Liver (tissue), 8 donors: ENCODE measurements at regions not wholly inside any gene's neighbourhood (a gene's known extent, or its start where the extent isn't known, plus 50 kb on each side); places are given as distances from the start of the nearest gene placed in this dataset.

Experiments
- DNase-seq: peaks from one replicate; pipeline ENCODE4 v3.0.0-alpha.2; 2017; ENCODE audit warnings: low spot score
- H3K27ac ChIP-seq, 2 donors: one replicate each; pipeline ENCODE4 v1.7.0; 2013; ENCODE audit warnings: inconsistent platforms in 2 of 2, low read length in 2 of 2, control low read depth in 1 of 2, low read depth in 1 of 2, mild to moderate bottlenecking in 1 of 2
- H3K27me3 ChIP-seq, 4 donors: one replicate each; pipeline versions ENCODE4 v1.6.1 to v1.7.0; 2013; ENCODE audit warnings: low read length in 3 of 4, inconsistent platforms in 1 of 4, mild to moderate bottlenecking in 1 of 4, moderate library complexity in 1 of 4; ENCODE audit not compliant: control insufficient read depth in 4 of 4, insufficient read depth in 4 of 4
- H3K36me3 ChIP-seq, 4 donors: one replicate each; pipeline versions ENCODE4 v1.6.1 to v1.7.0; 2013; ENCODE audit warnings: low read length in 3 of 4, mild to moderate bottlenecking in 3 of 4, low read depth in 1 of 4, moderate library complexity in 1 of 4; ENCODE audit not compliant: control insufficient read depth in 4 of 4, insufficient read depth in 3 of 4
- H3K4me1 ChIP-seq, 4 donors: one replicate each; pipeline versions ENCODE4 v1.6.1 to v1.7.0; 2013; ENCODE audit warnings: low read length in 3 of 4, mild to moderate bottlenecking in 3 of 4, moderate library complexity in 1 of 4; ENCODE audit not compliant: control insufficient read depth in 4 of 4, insufficient read depth in 4 of 4
- H3K4me3 ChIP-seq, 3 donors: one replicate each; pipeline versions ENCODE4 v1.6.1 to v1.7.0; 2013; ENCODE audit warnings: low read length in 3 of 3, control low read depth in 1 of 3, low read depth in 1 of 3, mild to moderate bottlenecking in 1 of 3
- H3K9ac ChIP-seq, 2 donors: one replicate each; pipeline ENCODE4 v1.7.0; 2013; ENCODE audit warnings: low read length in 2 of 2, mild to moderate bottlenecking in 2 of 2, moderate library complexity in 2 of 2, control low read depth in 1 of 2, low read depth in 1 of 2
- H3K9me3 ChIP-seq, 4 donors: one replicate each; pipeline versions ENCODE4 v1.6.1 to v1.7.0; 2013; ENCODE audit warnings: low read length in 3 of 4; ENCODE audit not compliant: control insufficient read depth in 4 of 4
- EGR1 ChIP-seq, 2 donors: IDR thresholded peaks; 2 replicates each; pipeline ENCODE4 v1.6.1; 2016 to 2018; ENCODE audit warnings: antibody characterized with exemption in 2 of 2, low read depth in 2 of 2
- FOXA1 ChIP-seq: IDR thresholded peaks from 2 replicates; pipeline ENCODE4 v1.6.1; 2016; ENCODE audit warnings: antibody characterized with exemption
- FOXA2 ChIP-seq: IDR thresholded peaks from 2 replicates; pipeline ENCODE4 v1.6.1; 2016; ENCODE audit warnings: antibody characterized with exemption
- HNF4A ChIP-seq, 2 donors: conservative IDR thresholded peaks; 2 replicates each; pipeline ENCODE4 v1.6.1; 2016; ENCODE audit warnings: antibody characterized with exemption in 2 of 2, mild to moderate bottlenecking in 2 of 2
- HNF4G ChIP-seq: IDR thresholded peaks from 2 replicates; pipeline ENCODE4 v1.6.1; 2016; ENCODE audit warnings: antibody characterized with exemption
- JUND ChIP-seq, 2 donors: IDR thresholded peaks; 2 replicates each; pipeline ENCODE4 v1.6.1; 2016; ENCODE audit warnings: antibody characterized with exemption in 2 of 2
- NR2F2 ChIP-seq: IDR thresholded peaks from 2 replicates; pipeline ENCODE4 v1.6.1; 2016; ENCODE audit warnings: antibody characterized with exemption
- RAD21 ChIP-seq, 2 donors: IDR thresholded peaks; 2 replicates each; pipeline ENCODE4 v1.6.1; 2016; ENCODE audit warnings: antibody characterized with exemption in 2 of 2, mild to moderate bottlenecking in 2 of 2
- RXRA ChIP-seq, 2 donors: IDR thresholded peaks; 2 replicates each; pipeline ENCODE4 v1.6.1; 2017 to 2018; ENCODE audit warnings: antibody characterized with exemption in 2 of 2, mild to moderate bottlenecking in 1 of 2
- SP1 ChIP-seq: IDR thresholded peaks from 2 replicates; pipeline ENCODE4 v1.6.1; 2018; ENCODE audit warnings: antibody characterized with exemption, mild to moderate bottlenecking
- TAF1 ChIP-seq: conservative IDR thresholded peaks from 2 replicates; pipeline ENCODE4 v1.6.1; 2016; ENCODE audit warnings: antibody characterized with exemption, mild to moderate bottlenecking
- YY1 ChIP-seq: IDR thresholded peaks from 2 replicates; pipeline ENCODE4 v1.6.1; 2016; ENCODE audit warnings: antibody characterized with exemption, mild to moderate bottlenecking
- WGBS: extraction: QIAGEN DNeasy Blood & Tissue Kit; methylation state at CpG from one replicate; pipeline ENCODE4 v1.1.7; 2013; 5-methylcytosine and 5-hydroxymethylcytosine counted together
- TF ChIP-seq, protein P1 (sequence below): IDR thresholded peaks from 2 replicates; pipeline ENCODE4 v1.6.1; 2016; ENCODE audit warnings: antibody characterized with exemption, mild to moderate bottlenecking
- TF ChIP-seq, protein P2 (sequence below): IDR thresholded peaks from 2 replicates; pipeline ENCODE4 v1.6.1; 2016; ENCODE audit warnings: antibody characterized with exemption
- TF ChIP-seq, protein P3 (sequence below): IDR thresholded peaks from 2 replicates; pipeline ENCODE4 v1.6.1; 2016; ENCODE audit warnings: antibody characterized with exemption
- TF ChIP-seq, protein P4 (sequence below): fragments of 150-350 bp; IDR thresholded peaks from 2 replicates; pipeline ENCODE4 v1.5.1; 2017; ENCODE audit warnings: improper control_type of control experiment, low read depth, low read length; ENCODE audit not compliant: missing input control
- donor health status: healthy.
- donor health status: healthy.
- donor health status: healthy.
- donor health status: healthy.
- donor health status: healthy.

DNA sequence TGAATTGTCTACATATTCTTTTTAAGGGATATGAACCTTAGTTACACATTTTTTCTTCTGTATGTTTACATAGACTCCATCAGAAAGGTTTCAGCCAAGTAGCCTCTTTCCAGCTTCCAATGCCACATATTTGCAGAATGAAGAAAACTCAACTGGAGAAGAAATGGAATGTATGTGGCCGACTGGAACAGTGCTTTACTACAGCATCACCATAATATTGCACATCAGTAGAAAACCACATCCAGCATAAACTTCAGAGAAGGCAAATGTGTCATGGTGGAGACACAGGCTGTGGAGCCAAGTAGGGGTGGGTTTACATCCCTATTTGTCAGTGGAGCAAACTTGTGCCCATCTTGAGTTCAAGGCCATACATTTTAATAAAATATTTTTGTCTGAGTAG, 204.8 kb upstream of the LDB2 start (continued):
- TF ChIP-seq, protein P1, sequence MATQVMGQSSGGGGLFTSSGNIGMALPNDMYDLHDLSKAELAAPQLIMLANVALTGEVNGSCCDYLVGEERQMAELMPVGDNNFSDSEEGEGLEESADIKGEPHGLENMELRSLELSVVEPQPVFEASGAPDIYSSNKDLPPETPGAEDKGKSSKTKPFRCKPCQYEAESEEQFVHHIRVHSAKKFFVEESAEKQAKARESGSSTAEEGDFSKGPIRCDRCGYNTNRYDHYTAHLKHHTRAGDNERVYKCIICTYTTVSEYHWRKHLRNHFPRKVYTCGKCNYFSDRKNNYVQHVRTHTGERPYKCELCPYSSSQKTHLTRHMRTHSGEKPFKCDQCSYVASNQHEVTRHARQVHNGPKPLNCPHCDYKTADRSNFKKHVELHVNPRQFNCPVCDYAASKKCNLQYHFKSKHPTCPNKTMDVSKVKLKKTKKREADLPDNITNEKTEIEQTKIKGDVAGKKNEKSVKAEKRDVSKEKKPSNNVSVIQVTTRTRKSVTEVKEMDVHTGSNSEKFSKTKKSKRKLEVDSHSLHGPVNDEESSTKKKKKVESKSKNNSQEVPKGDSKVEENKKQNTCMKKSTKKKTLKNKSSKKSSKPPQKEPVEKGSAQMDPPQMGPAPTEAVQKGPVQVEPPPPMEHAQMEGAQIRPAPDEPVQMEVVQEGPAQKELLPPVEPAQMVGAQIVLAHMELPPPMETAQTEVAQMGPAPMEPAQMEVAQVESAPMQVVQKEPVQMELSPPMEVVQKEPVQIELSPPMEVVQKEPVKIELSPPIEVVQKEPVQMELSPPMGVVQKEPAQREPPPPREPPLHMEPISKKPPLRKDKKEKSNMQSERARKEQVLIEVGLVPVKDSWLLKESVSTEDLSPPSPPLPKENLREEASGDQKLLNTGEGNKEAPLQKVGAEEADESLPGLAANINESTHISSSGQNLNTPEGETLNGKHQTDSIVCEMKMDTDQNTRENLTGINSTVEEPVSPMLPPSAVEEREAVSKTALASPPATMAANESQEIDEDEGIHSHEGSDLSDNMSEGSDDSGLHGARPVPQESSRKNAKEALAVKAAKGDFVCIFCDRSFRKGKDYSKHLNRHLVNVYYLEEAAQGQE, result no peak
- TF ChIP-seq RXRA (IDR thresholded peaks at IDR 0.05), result no peak
- TF ChIP-seq NR2F2, result no peak
- no peak for TF ChIP-seq RAD21 (IDR thresholded peaks at IDR 0.05)
- no peak for TF ChIP-seq FOXA2
- TF ChIP-seq YY1, result no peak

DNA sequence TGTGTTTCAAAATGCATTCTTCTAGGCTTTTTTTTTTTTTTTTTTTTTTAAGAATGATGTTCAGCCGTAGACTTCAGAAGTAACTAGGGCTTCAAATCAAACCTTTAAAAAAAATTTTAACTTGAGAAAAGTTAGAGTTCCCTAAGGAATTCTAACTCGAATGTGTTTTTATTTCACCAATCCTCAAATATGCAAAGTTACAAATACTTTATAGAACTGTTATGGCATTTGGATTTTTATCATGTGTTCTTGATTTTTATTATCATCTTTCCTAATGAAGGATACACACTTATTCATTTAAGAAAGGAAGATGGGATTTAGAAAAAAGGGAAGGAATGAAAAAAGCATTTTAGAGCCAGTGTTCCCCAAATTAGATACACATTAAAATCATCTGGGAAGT, 200.6 kb upstream of the LDB2 start:
- TF ChIP-seq JUND (IDR thresholded peaks at IDR 0.05) (no peak), EGR1 (IDR thresholded peaks at IDR 0.05; ENCODE audit: low read depth in 2 of 2) (no peak), FOXA1 (no peak), RAD21 (IDR thresholded peaks at IDR 0.05) (no peak), TAF1 (no peak), HNF4G (no peak), HNF4A (conservative IDR thresholded peaks at IDR 0.05) (no peak), NR2F2 (no peak), YY1 (no peak), FOXA2 (no peak), SP1 (no peak), RXRA (IDR thresholded peaks at IDR 0.05) (no peak)
- TF ChIP-seq, protein P2, sequence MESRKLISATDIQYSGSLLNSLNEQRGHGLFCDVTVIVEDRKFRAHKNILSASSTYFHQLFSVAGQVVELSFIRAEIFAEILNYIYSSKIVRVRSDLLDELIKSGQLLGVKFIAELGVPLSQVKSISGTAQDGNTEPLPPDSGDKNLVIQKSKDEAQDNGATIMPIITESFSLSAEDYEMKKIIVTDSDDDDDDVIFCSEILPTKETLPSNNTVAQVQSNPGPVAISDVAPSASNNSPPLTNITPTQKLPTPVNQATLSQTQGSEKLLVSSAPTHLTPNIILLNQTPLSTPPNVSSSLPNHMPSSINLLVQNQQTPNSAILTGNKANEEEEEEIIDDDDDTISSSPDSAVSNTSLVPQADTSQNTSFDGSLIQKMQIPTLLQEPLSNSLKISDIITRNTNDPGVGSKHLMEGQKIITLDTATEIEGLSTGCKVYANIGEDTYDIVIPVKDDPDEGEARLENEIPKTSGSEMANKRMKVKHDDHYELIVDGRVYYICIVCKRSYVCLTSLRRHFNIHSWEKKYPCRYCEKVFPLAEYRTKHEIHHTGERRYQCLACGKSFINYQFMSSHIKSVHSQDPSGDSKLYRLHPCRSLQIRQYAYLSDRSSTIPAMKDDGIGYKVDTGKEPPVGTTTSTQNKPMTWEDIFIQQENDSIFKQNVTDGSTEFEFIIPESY, result no peak
- TF ChIP-seq, protein P3, sequence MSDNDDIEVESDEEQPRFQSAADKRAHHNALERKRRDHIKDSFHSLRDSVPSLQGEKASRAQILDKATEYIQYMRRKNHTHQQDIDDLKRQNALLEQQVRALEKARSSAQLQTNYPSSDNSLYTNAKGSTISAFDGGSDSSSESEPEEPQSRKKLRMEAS, result no peak
- TF ChIP-seq, protein P4, sequence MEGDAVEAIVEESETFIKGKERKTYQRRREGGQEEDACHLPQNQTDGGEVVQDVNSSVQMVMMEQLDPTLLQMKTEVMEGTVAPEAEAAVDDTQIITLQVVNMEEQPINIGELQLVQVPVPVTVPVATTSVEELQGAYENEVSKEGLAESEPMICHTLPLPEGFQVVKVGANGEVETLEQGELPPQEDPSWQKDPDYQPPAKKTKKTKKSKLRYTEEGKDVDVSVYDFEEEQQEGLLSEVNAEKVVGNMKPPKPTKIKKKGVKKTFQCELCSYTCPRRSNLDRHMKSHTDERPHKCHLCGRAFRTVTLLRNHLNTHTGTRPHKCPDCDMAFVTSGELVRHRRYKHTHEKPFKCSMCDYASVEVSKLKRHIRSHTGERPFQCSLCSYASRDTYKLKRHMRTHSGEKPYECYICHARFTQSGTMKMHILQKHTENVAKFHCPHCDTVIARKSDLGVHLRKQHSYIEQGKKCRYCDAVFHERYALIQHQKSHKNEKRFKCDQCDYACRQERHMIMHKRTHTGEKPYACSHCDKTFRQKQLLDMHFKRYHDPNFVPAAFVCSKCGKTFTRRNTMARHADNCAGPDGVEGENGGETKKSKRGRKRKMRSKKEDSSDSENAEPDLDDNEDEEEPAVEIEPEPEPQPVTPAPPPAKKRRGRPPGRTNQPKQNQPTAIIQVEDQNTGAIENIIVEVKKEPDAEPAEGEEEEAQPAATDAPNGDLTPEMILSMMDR, result no peak
- TF ChIP-seq, protein P1, result no peak
- Histone ChIP-seq H3K4me1 (peaks cover 0 to 5% (median 0%) of the 10 kb centered on the region in 4 donors), H3K9me3 (peaks cover 0 to 1% (median 0%) of the 10 kb centered on the region in 4 donors), H3K27ac (no peak overlapping the region), H3K4me3 (no peak overlapping the region), H3K9ac (no peak overlapping the region), H3K36me3 (no peaks in the 10 kb centered on the region), H3K27me3 (no peaks in the 10 kb centered on the region)
- 81% methylated on average over 2 of the region's 2 CpGs for WGBS
- no peak for DNase-seq
